ENCODE measurements at regions not wholly inside any gene's neighbourhood (a gene's known extent, or its start where the extent isn't known, plus 50 kb on each side); places are given as distances from the start of the nearest gene placed in this dataset.
A peak's percentile ranks its signal among the peaks of the same experiment; 100 is the strongest.

GRCh38 chr2:60355849-60356261 is 197.6 kb downstream of the BCL11A start:
- H3K27me3 ChIP-seq (ENCODE audit: low read depth, low read length), result no peaks in the 10 kb centered on the region
- H3K27ac ChIP-seq (ENCODE audit: low read length), result peak overlapping the region; percentile 98
- H3K4me3 ChIP-seq (ENCODE audit: low read length), result peak overlapping the region; percentile 14
- H4K20me1 ChIP-seq (ENCODE audit: insufficient read depth, low read length), result no peaks in the 10 kb centered on the region
- TF ChIP-seq EZH2phosphoT487 (IDR thresholded peaks at IDR 0.05; ENCODE audit: low read depth), result no peak
- no peak for TF ChIP-seq CTCF (IDR thresholded peaks at IDR 0.05; ENCODE audit: low read depth, low read length)
- peak overlapping the region; percentile 66 for H3K4me2 ChIP-seq (ENCODE audit: low read length)
- peak overlapping the region; percentile 70 for H3K9ac ChIP-seq (ENCODE audit: low read length)
- H3K4me1 ChIP-seq (ENCODE audit: low read length), result peaks cover 98% of the 10 kb centered on the region
- H3K79me2 ChIP-seq (ENCODE audit: low read length), result no peaks in the 10 kb centered on the region
- H3K36me3 ChIP-seq (replicated peaks; ENCODE audit: low read depth, low read length), result no peaks in the 10 kb centered on the region
- H2AFZ ChIP-seq (ENCODE audit: low read depth, low read length), result peak overlapping the region; percentile 43
- no peaks in the 10 kb centered on the region for H3K9me3 ChIP-seq (ENCODE audit: insufficient read depth, low read length)

GRCh38 chr2:60354713-60355112 is 198.7 kb downstream of the BCL11A start:
- Histone ChIP-seq H3K27me3 (ENCODE audit: low read depth, low read length) (no peaks in the 10 kb centered on the region), H4K20me1 (ENCODE audit: insufficient read depth, low read length) (no peaks in the 10 kb centered on the region), H3K4me3 (ENCODE audit: low read length) (peak overlapping the region; percentile 22; the same call in 1 of the 2 replicates), H3K4me1 (ENCODE audit: low read length) (peaks cover 97% of the 10 kb centered on the region), H2AFZ (ENCODE audit: low read depth, low read length) (no peak overlapping the region), H3K79me2 (ENCODE audit: low read length) (no peaks in the 10 kb centered on the region), H3K4me2 (ENCODE audit: low read length) (peak overlapping the region; percentile 66), H3K9ac (ENCODE audit: low read length) (peak overlapping the region; percentile 70), H3K36me3 (replicated peaks; ENCODE audit: low read depth, low read length) (peaks cover 10% of the 10 kb centered on the region), H3K27ac (ENCODE audit: low read length) (peak overlapping the region; percentile 98), H3K9me3 (ENCODE audit: insufficient read depth, low read length) (peaks cover 5% of the 10 kb centered on the region; the same call in 1 of the 2 replicates)
- TF ChIP-seq CTCF (IDR thresholded peaks at IDR 0.05; ENCODE audit: low read depth, low read length) (no peak), EZH2phosphoT487 (IDR thresholded peaks at IDR 0.05; ENCODE audit: low read depth) (no peak)

- Histone ChIP-seq H3K9ac (ENCODE audit: low read length) (peak overlapping the region; percentile 95), H3K4me1 (ENCODE audit: low read length) (peaks cover 93% of the 10 kb centered on the region), H3K4me3 (ENCODE audit: low read length) (peak overlapping the region; percentile 22; the same call in 1 of the 2 replicates), H3K4me2 (ENCODE audit: low read length) (peak overlapping the region; percentile 85), H3K27ac (ENCODE audit: low read length) (peak overlapping the region; percentile 98), H3K9me3 (ENCODE audit: insufficient read depth, low read length) (peaks cover 5% of the 10 kb centered on the region; the same call in 1 of the 2 replicates), H4K20me1 (ENCODE audit: insufficient read depth, low read length) (no peaks in the 10 kb centered on the region), H3K79me2 (ENCODE audit: low read length) (no peaks in the 10 kb centered on the region), H3K36me3 (replicated peaks; ENCODE audit: low read depth, low read length) (peaks cover 15% of the 10 kb centered on the region), H2AFZ (ENCODE audit: low read depth, low read length) (no peak overlapping the region), H3K27me3 (ENCODE audit: low read depth, low read length) (no peaks in the 10 kb centered on the region)
- no peak for TF ChIP-seq CTCF (IDR thresholded peaks at IDR 0.05; ENCODE audit: low read depth, low read length)
- TF ChIP-seq EZH2phosphoT487 (IDR thresholded peaks at IDR 0.05; ENCODE audit: low read depth), result no peak
These were observed 199.6 kb downstream of the BCL11A start for GRCh38 chr2:60353863-60354262.

GRCh38 chr2:60353406-60353800 is 200.1 kb downstream of the BCL11A start:
- H3K27ac ChIP-seq (ENCODE audit: low read length), result peak overlapping the region; percentile 98
- no peak for TF ChIP-seq EZH2phosphoT487 (IDR thresholded peaks at IDR 0.05; ENCODE audit: low read depth)
- TF ChIP-seq CTCF (IDR thresholded peaks at IDR 0.05; ENCODE audit: low read depth, low read length), result peak; percentile 27
- H3K4me2 ChIP-seq (ENCODE audit: low read length), result peak overlapping the region; percentile 85
- H3K36me3 ChIP-seq (replicated peaks; ENCODE audit: low read depth, low read length), result peaks cover 15% of the 10 kb centered on the region
- H3K79me2 ChIP-seq (ENCODE audit: low read length), result no peaks in the 10 kb centered on the region
- peak overlapping the region; percentile 61 for H3K4me3 ChIP-seq (ENCODE audit: low read length)
- peak overlapping the region; percentile 95 for H3K9ac ChIP-seq (ENCODE audit: low read length)
- H3K4me1 ChIP-seq (ENCODE audit: low read length), result peaks cover 89% of the 10 kb centered on the region
- no peaks in the 10 kb centered on the region for H4K20me1 ChIP-seq (ENCODE audit: insufficient read depth, low read length)
- no peak overlapping the region for H2AFZ ChIP-seq (ENCODE audit: low read depth, low read length)
- peaks cover 5% of the 10 kb centered on the region; the same call in 1 of the 2 replicates for H3K9me3 ChIP-seq (ENCODE audit: insufficient read depth, low read length)
- H3K27me3 ChIP-seq (ENCODE audit: low read depth, low read length), result no peaks in the 10 kb centered on the region

All from OCI-LY3 (cell line).